K562 (cell line): ENCODE measurements at regions not wholly inside any gene's neighbourhood (a gene's known extent, or its start where the extent isn't known, plus 50 kb on each side); places are given as distances from the start of the nearest gene placed in this dataset.

Experiments
- CTCF ChIP-seq, 3 experiments: IDR thresholded peaks in 2 of 3; conservative IDR thresholded peaks in 1 of 3; 2 replicates each; pipeline ENCODE4 v1.5.1; 2011 to 2012; ENCODE audit warnings: low read length in 3 of 3, mild to moderate bottlenecking in 3 of 3, control low read depth in 2 of 3, improper control_type of control experiment in 1 of 3, inconsistent platforms in 1 of 3, low read depth in 1 of 3, mixed read lengths in 1 of 3, moderate library complexity in 1 of 3; ENCODE audit not compliant: insufficient read depth in 2 of 3
- FIP1L1 ChIP-seq: fragments of 200-400 bp; formaldehyde crosslinking; IDR thresholded peaks from 2 replicates; pipeline ENCODE4 v1.6.1; 2018; ENCODE audit warnings: mild to moderate bottlenecking, low read depth, low read length; ENCODE audit not compliant: poor library complexity, severe bottlenecking
- HNRNPL ChIP-seq: fragments of 200-400 bp; formaldehyde crosslinking; IDR thresholded peaks from 2 replicates; pipeline ENCODE4 v1.6.1; 2017; ENCODE audit warnings: low read depth, mild to moderate bottlenecking, low read length
- KLF6 ChIP-seq: fragments of 250-450 bp; sonication (Bioruptor Pico); IDR thresholded peaks from 2 replicates; pipeline ENCODE4 v1.4.0; 2020; ENCODE audit warnings: mild to moderate bottlenecking, moderate library complexity, borderline replicate concordance
- MAX ChIP-seq: sonication (generic); formaldehyde crosslinking; IDR thresholded peaks from 2 replicates; pipeline ENCODE4 v1.9.0; 2022; ENCODE audit warnings: mild to moderate bottlenecking, missing genetic modification reagents
- MAZ ChIP-seq, 2 experiments: fragments of 450-650 bp in 1 of 2; sonication (generic) in 1 of 2; formaldehyde crosslinking; IDR thresholded peaks in 1 of 2; conservative IDR thresholded peaks in 1 of 2; 2 replicates each; pipeline versions ENCODE4 v1.4.0 to v1.5.0; 2020; ENCODE audit warnings: mild to moderate bottlenecking in 1 of 2, missing genetic modification reagents in 1 of 2
- MCM5 ChIP-seq: fragments of 450-650 bp; IDR thresholded peaks from 2 replicates; pipeline ENCODE4 v1.6.1; 2016; ENCODE audit warnings: low read depth
- POLR2A ChIP-seq: fragments of 450-650 bp; conservative IDR thresholded peaks from 2 replicates; pipeline ENCODE4 v1.6.1; 2016
- POLR2AphosphoS5 ChIP-seq: IDR thresholded peaks from 2 replicates; pipeline ENCODE4 v1.6.1; 2011; ENCODE audit warnings: mild to moderate bottlenecking, low read depth, low read length, moderate library complexity; ENCODE audit not compliant: control insufficient read depth, insufficient read depth
- REST ChIP-seq, 2 experiments: fragments of 450-650 bp; formaldehyde crosslinking in 1 of 2; IDR thresholded peaks; 2 replicates each; pipeline versions ENCODE4 v1.4.0 to v1.6.1; 2014 to 2020; ENCODE audit warnings: mild to moderate bottlenecking in 2 of 2, borderline replicate concordance in 1 of 2, low read depth in 1 of 2
- STAG1 ChIP-seq: sonication (generic); formaldehyde crosslinking; IDR thresholded peaks from 2 replicates; pipeline ENCODE4 v1.5.0; 2020; ENCODE audit warnings: missing genetic modification reagents, borderline replicate concordance
- TAL1 ChIP-seq: fragments of 450-650 bp; IDR thresholded peaks from 2 replicates; pipeline ENCODE4 v1.6.1; 2016; ENCODE audit warnings: mild to moderate bottlenecking
- XRCC4 ChIP-seq: IDR thresholded peaks from one replicate; pipeline ENCODE4 v1.6.1; 2011; ENCODE audit not compliant: insufficient read depth, insufficient read length; ENCODE audit errors: extremely low read depth
- YY1 ChIP-seq, 3 experiments: IDR thresholded peaks; 2 replicates each; pipeline ENCODE4 v1.6.1; 2011; ENCODE audit warnings: low read length in 2 of 3, mild to moderate bottlenecking in 2 of 3, moderate library complexity in 2 of 3, borderline replicate concordance in 1 of 3, control low read depth in 1 of 3, low read depth in 1 of 3; ENCODE audit not compliant: insufficient read depth in 3 of 3, insufficient replicate concordance in 2 of 3, control insufficient read depth in 1 of 3, insufficient read length in 1 of 3; ENCODE audit errors: extremely low read depth in 1 of 3

- TF ChIP-seq MAZ (CRISPR knock-in tag; conservative IDR thresholded peaks at IDR 0.05 in 1 of 2, IDR thresholded peaks at IDR 0.05 in 1 of 2) (no peak), HNRNPL (no peak), CTCF (IDR thresholded peaks at IDR 0.05 in 2 of 3, conservative IDR thresholded peaks at IDR 0.05 in 1 of 3; ENCODE audit: insufficient read depth in 2 of 3, low read depth in 1 of 3, low read length in 3 of 3) (no peak), POLR2AphosphoS5 (no peak), XRCC4 (no peak), MCM5 (no peak), MAX (no peak), FIP1L1 (no peak), KLF6 (CRISPR knock-in tag) (no peak), STAG1 (CRISPR knock-in tag) (no peak), TAL1 (no peak), YY1 (IDR thresholded peaks at IDR 0.05; ENCODE audit: borderline replicate concordance in 1 of 3, control insufficient read depth in 1 of 3, extremely low read depth in 1 of 3, insufficient read depth in 3 of 3, insufficient read length in 1 of 3, insufficient replicate concordance in 2 of 3, low read depth in 1 of 3, low read length in 2 of 3) (no peak), REST (IDR thresholded peaks at IDR 0.05; ENCODE audit: borderline replicate concordance) (no peak), REST (CRISPR knock-in tag; IDR thresholded peaks at IDR 0.05; ENCODE audit: low read depth) (no peak), POLR2A (no peak)
Measured at GRCh38 chr22:49523374-49524008, 304.2 kb downstream of the BRD1 start.
